ENCODE measurements at regions not wholly inside any gene's neighbourhood (a gene's known extent, or its start where the extent isn't known, plus 50 kb on each side); places are given as distances from the start of the nearest gene placed in this dataset.

- no peak for DNase-seq
- Mint-ChIP-seq H3K9me3 (peaks cover 0 to 4% (median 0%) of the 10 kb centered on the region in 7 donors), H3K4me1 (no peaks in the 10 kb centered on the region), H3K27ac (no peak overlapping the region), H3K4me3 (no peak overlapping the region), H3K27me3 (ENCODE audit: low read depth in 3 of 3) (peaks cover 0 to 5% (median 2%) of the 10 kb centered on the region in 3 donors), H3K36me3 (no peaks in the 10 kb centered on the region)
- no peak overlapping the region for H3K9ac ChIP-seq (ENCODE audit: insufficient read depth, low read length, poor library complexity, severe bottlenecking)
- no peaks in the 10 kb centered on the region for H4K20me1 ChIP-seq (ENCODE audit: insufficient read depth, low read length)
- WGBS (ENCODE audit: insufficient coverage), result no CpG with 5 or more reads among the region's 2 CpGs
- no peaks in the 10 kb centered on the region for H3K27me3 ChIP-seq (ENCODE audit: control insufficient read depth in 2 of 2, insufficient read depth in 2 of 2, low read length in 2 of 2)
- H3K4me3 ChIP-seq (replicated peaks in 1 of 3; ENCODE audit: low read depth in 2 of 3, low read length in 3 of 3), result no peak overlapping the region
- TF ChIP-seq CTCF (IDR thresholded peaks at IDR 0.05), result no peak
- H3K36me3 ChIP-seq (replicated peaks in 1 of 2; ENCODE audit: control insufficient read depth in 1 of 2, insufficient read depth in 2 of 2, low read length in 2 of 2), result no peaks in the 10 kb centered on the region
- H3K79me2 ChIP-seq (ENCODE audit: insufficient read depth, low read length), result no peaks in the 10 kb centered on the region
- peaks cover 0 to 12% of the 10 kb centered on the region in 2 donors for H3K9me3 ChIP-seq (replicated peaks in 1 of 2; ENCODE audit: control insufficient read depth in 1 of 2, insufficient read depth in 1 of 2, low read length in 2 of 2)
- no peak overlapping the region for H3K27ac ChIP-seq (ENCODE audit: low read depth in 1 of 2, low read length in 2 of 2)
- no peak overlapping the region for H2AFZ ChIP-seq (ENCODE audit: insufficient read depth, low read depth, low read length, poor library complexity, severe bottlenecking)
- H3K4me1 ChIP-seq (ENCODE audit: control insufficient read depth in 1 of 2, insufficient read depth in 2 of 2, low read length in 2 of 2), result no peaks in the 10 kb centered on the region
- intact Hi-C loops (cut with micrococcal nuclease), result no loop called here
- H3K4me2 ChIP-seq (replicated peaks; ENCODE audit: extremely low read depth, low read length, poor library complexity, severe bottlenecking), result no peak overlapping the region
Measured at GRCh38 chr3:78283994-78284393, 1244.1 kb downstream of the ROBO2 start.

- intact Hi-C loops (cut with micrococcal nuclease), result no loop called here
- H2AFZ ChIP-seq (ENCODE audit: insufficient read depth, low read depth, low read length, poor library complexity, severe bottlenecking), result no peak overlapping the region
Measured at GRCh38 chr3:78285032-78285728, 1245.3 kb downstream of the ROBO2 start.

More at GRCh38 chr3:78285032-78285728, 1245.3 kb downstream of the ROBO2 start:
- H3K4me1 ChIP-seq (ENCODE audit: control insufficient read depth in 1 of 2, insufficient read depth in 2 of 2, low read length in 2 of 2), result no peaks in the 10 kb centered on the region
- no peak overlapping the region for H3K4me3 Mint-ChIP-seq
- H3K27me3 Mint-ChIP-seq (ENCODE audit: low read depth in 3 of 3), result peaks cover 0 to 5% (median 2%) of the 10 kb centered on the region in 3 donors
- no peak overlapping the region for H3K9ac ChIP-seq (ENCODE audit: insufficient read depth, low read length, poor library complexity, severe bottlenecking)
- H3K4me3 ChIP-seq (replicated peaks in 1 of 3; ENCODE audit: low read depth in 2 of 3, low read length in 3 of 3), result no peak overlapping the region
- no peak for TF ChIP-seq CTCF (IDR thresholded peaks at IDR 0.05)
- H3K27ac ChIP-seq (ENCODE audit: low read depth in 1 of 2, low read length in 2 of 2), result no peak overlapping the region
- H3K36me3 ChIP-seq (replicated peaks in 1 of 2; ENCODE audit: control insufficient read depth in 1 of 2, insufficient read depth in 2 of 2, low read length in 2 of 2), result no peaks in the 10 kb centered on the region
- peaks cover 0 to 4% (median 0%) of the 10 kb centered on the region in 7 donors for H3K9me3 Mint-ChIP-seq
- H3K27me3 ChIP-seq (ENCODE audit: control insufficient read depth in 2 of 2, insufficient read depth in 2 of 2, low read length in 2 of 2), result no peaks in the 10 kb centered on the region
- H3K4me2 ChIP-seq (replicated peaks; ENCODE audit: extremely low read depth, low read length, poor library complexity, severe bottlenecking), result no peak overlapping the region
- no peaks in the 10 kb centered on the region for H3K4me1 Mint-ChIP-seq
- no peaks in the 10 kb centered on the region for H3K36me3 Mint-ChIP-seq
- no peak for DNase-seq
- H3K27ac Mint-ChIP-seq, result no peak overlapping the region
- H3K9me3 ChIP-seq (replicated peaks in 1 of 2; ENCODE audit: control insufficient read depth in 1 of 2, insufficient read depth in 1 of 2, low read length in 2 of 2), result peaks cover 0 to 12% of the 10 kb centered on the region in 2 donors
- no peaks in the 10 kb centered on the region for H3K79me2 ChIP-seq (ENCODE audit: insufficient read depth, low read length)
- no peaks in the 10 kb centered on the region for H4K20me1 ChIP-seq (ENCODE audit: insufficient read depth, low read length)
- WGBS (ENCODE audit: insufficient coverage), result 52% methylated on average over 5 of the region's 6 CpGs

Data from CD14-positive monocyte (primary cell).